Glomerular visceral epithelial cell (primary cell): ENCODE measurements at regions not wholly inside any gene's neighbourhood (a gene's known extent, or its start where the extent isn't known, plus 50 kb on each side); places are given as distances from the start of the nearest gene placed in this dataset.
"Not testable (repeated sequence)": the region's sequence is repeated elsewhere in the genome, so short reads cannot be mapped to it uniquely, and the experiment has no call there.

Experiments
- DNase-seq: peaks from one replicate; pipeline ENCODE4 v3.0.0-alpha.2; 2016; ENCODE audit errors: extremely low spot score

GRCh38 chr5:102664616-102665335 is 90.3 kb upstream of the PAM start:
- DNase-seq: no peak

DNA sequence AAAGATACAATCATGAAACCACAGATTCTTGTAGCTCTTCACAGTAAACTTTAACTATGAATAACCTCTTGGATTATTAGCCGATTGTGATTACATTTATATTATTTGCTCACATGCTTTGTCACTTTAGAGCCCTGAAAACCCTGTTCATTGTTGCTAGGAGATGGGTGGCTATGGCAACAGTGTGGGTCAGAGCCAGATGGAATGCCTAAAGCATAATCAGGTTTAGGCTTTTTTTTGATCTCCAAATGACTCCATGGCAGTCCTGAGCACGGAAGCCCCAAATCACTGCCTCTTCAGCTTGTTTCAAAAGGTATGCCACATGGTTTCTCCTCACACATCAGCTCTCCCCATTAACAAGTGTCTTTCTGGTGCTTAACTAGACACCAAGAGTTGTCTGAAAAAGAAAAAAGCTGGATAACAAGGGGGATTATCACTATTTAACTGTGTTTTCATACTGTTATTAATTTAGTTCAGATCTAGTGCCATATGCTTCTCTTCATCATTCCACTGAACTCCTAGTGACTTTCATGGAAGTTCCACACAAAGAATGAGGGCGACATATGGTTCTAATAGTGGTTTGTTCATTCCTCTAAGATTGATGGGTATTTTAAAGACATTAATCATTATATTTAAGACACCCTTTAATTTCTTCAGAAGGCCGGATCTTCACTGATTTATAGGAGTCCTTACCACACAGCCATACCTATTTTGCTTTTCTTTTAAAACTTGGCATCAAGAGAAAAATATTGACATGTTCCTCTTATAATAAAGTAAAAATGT is 88.8 kb upstream of the PAM start:
- no peak for DNase-seq

DNA sequence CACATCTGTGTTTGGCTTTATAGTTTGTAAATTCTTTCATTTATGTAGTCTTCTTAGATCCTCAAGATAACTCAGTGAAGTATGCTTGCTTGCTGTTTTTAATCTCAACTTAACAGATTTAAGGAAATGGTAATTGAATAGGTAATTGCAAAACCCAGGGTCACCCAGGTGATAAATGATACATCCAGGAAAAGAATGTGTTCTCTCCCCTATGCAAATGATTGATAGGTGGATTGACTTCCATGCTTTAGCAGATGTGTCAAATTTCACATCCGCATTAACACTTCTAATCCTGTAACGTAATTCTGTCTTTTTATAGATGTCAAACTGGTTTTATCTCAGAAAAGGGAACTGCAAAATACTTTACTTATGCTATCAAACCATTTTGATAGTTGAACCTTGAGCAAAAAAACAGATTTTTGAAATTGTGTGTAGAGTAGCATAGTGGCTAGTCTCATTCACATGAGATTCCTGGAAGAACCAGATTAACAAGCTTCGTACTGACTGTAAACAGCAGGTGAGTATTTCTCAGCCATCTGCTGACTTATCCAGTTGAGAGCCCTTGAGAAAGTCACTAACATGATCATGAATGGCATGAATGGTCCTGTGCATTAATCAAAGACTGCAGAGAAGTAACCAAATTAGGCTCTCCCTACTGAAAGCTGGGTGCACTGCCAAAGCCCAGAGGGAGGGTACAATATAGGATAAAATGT is 86.7 kb upstream of the PAM start:
- DNase-seq: no peak

GRCh38 chr5:102670224-102670836 is 84.8 kb upstream of the PAM start:
- DNase-seq: peak; percentile 21

- DNase-seq: not testable (repeated sequence)
Measured at GRCh38 chr5:102671033-102671734, 83.9 kb upstream of the PAM start.

GRCh38 chr5:102678267-102679058 is 76.6 kb upstream of the PAM start:
- peak; percentile 53 for DNase-seq

DNA sequence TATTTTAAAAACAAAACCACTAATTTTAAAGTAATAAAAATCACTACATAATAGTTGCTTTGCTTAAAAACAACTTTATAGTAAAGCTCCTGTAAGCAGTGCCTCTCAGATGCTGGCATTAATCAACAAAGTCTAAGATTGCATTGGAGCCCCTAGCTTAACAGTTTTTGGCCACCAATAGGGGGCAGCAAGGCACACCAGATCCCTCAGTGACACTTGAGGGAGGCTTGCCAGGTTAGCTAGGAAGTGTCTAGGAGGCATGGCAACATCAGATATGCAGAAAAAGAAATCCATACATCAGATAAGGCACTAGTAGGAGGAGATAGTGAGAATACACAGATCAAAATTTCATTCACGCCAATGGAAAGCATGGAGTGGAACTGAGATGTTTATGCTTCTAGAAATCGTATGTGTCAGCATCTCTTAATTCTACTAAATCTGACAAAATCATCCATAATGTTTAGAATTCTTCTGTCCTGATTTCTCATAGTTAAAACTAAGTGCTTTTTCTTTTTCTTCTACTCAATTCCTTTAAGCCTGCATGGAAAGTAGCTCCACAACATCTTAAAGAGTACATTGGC is 73.6 kb upstream of the PAM start:
- DNase-seq: peak; percentile 73

- no peak for DNase-seq
Measured at GRCh38 chr5:102682101-102682647, 72.9 kb upstream of the PAM start.

DNA sequence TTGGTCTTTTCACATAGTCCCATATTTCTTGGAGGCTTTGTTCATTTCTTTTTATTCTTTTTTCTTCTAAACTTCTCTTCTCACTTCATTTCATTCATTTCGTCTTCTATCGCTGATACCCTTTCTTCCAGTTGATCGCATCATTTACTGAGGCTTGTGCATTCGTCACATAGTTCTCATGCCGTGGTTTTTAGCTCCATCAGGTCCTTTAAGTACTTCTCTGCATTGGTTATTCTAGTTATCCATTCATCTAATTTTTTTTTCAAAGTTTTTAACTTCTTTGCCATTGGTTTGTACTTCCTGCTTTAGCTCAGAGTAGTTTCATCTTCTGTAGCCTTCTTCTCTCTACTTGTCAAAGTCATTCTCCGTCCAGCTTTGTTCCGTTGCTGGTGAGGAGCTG is 67.0 kb upstream of the PAM start:
- peak; percentile 41 for DNase-seq

- not testable (repeated sequence) for DNase-seq
Measured at GRCh38 chr5:102688581-102689342, 66.3 kb upstream of the PAM start.

- no peak for DNase-seq
Measured at GRCh38 chr5:102690910-102691309, 64.2 kb upstream of the PAM start.

GRCh38 chr5:102691434-102691833 is 63.7 kb upstream of the PAM start:
- no peak for DNase-seq

DNA sequence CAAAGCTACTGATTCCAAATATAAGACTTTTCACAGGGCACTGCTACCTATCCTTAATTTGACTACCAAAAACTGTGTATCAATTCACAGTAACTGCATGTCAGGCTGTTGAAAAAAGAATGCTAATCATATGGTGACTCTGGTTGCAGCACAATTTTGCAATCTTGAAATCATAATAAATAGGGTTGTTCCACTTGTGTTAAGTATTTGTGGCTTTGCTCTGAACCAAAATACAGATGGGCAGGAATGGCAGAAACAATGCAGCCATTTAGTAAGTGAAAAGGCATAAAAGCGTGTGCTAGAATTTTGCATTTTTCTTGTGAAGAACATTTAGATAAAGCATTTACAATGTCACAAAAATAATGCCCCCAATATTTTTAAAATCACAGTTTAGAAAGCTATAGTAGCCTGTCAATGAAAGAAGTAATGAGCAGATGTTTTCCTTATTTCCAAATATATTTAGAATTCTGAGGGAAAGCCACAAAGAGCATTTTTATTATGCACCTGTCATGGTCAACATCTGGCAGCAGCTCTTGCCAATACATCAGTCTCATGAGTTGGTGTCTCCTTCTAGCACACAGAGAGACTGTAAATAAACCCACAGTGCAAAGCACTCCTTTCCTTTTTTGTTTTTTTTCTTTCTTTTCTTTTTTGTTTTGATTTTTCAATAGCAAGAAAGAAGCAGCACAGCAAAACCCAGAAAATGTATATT is 54.8 kb upstream of the PAM start:
- no peak for DNase-seq

DNA sequence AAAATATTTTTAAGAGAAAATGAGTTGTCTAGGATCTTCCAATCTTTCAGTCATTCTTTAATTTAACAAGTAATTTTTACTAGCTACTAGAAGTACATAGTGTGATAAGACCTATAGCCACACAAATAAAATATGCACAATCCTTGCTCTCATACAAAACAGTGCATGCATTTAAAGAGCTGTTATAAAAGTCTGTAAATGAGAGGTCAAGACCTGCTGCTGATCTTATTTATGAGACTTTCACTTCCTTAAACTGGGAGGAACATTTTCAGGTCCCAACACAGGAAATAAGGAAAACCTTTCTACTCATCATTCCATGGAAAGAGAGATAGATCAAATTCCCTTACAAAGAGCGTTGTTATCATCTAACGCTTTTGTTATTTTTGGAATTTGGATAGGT is 54.2 kb upstream of the PAM start:
- DNase-seq: no peak

DNA sequence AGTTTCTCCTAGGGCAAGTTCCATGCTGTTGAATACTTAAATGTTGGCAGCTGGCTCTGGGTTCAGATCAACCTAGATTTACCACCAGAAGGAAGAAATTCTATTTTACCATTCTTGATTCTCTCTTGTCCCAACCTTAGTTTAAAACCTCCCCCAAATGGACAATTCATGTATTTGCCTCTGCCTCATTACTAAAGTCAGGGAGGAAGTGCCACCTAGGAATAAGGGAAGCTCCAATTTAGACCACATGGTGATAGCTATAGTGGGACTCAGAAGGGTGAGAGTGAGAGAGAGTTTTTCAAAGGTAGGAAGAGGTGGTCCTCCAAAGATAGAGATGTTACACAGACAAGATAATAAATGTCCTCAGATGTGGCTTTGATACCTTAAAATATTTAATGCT is 53.4 kb upstream of the PAM start:
- DNase-seq: no peak
